Motor neuron (in vitro differentiated cells): ENCODE measurements at regions not wholly inside any gene's neighbourhood (a gene's known extent, or its start where the extent isn't known, plus 50 kb on each side); places are given as distances from the start of the nearest gene placed in this dataset.

ENCODE experiments used
- ATAC-seq, 8 experiments: fragments of 200-7000 bp; cut with Tn5 transposase; replicated peaks in 6 of 8; 2 replicates each; pipeline ENCODE4 v1.8.0; 2021; ENCODE audit warnings: mild to moderate bottlenecking in 8 of 8, moderate library complexity in 8 of 8
- H3K27ac ChIP-seq, 2 donors: fragments of 250-450 bp; sonication (Bioruptor Pico); 2 replicates each; pipeline ENCODE4 v1.9.0; 2021; ENCODE audit warnings: antibody characterized with exemption in 2 of 2, mild to moderate bottlenecking in 2 of 2, moderate library complexity in 1 of 2
- H3K4me1 ChIP-seq, 2 donors: fragments of 250-450 bp; sonication (Bioruptor Pico); replicated peaks in 1 of 2; 2 replicates each; pipeline ENCODE4 v1.6.1; 2021; ENCODE audit warnings: antibody characterized with exemption in 2 of 2, mild to moderate bottlenecking in 2 of 2, moderate library complexity in 1 of 2
- H3K4me3 ChIP-seq, 5 donors: fragments of 250-450 bp; sonication (Bioruptor Pico); 2 replicates each; pipeline ENCODE4 v1.9.0; 2021; ENCODE audit warnings: antibody characterized with exemption in 5 of 5, mild to moderate bottlenecking in 5 of 5, moderate library complexity in 4 of 5
- WGBS, 10 experiments: fragments of 450-650 bp; shearing (Covaris generic); methylation state at CpG; one replicate each; pipeline ENCODE4 v1.0.0; 2022; 5-methylcytosine and 5-hydroxymethylcytosine counted together
- in situ Hi-C, 9 experiments: fragments of 400-800 bp; cut with MboI; loops; one replicate each; pipeline ENCODE4 v1.15.0; 2021; ENCODE audit warnings: low sequenced_read_pairs in 9 of 9, low pct_unique_long_range_greater_than_20kb in 2 of 9; ENCODE audit not compliant: unreplicated experiment in 9 of 9

- 83 to 100% (median 87%) methylated on average over 1 to 4 of the region's 4 CpGs; no CpG with 5 or more reads in 4 of the 10 experiments for WGBS, 10 experiments
- no peak overlapping the region for H3K4me3 ChIP-seq
- in situ Hi-C loops, result no loop called here
- H3K27ac ChIP-seq, result no peak overlapping the region
- no peak for ATAC-seq
- no peaks in the 10 kb centered on the region for H3K4me1 ChIP-seq
Observed at GRCh38 chr1:229184066-229184465, 86.8 kb upstream of the RAB4A start.

- ATAC-seq, result peak in 3 of 8 experiments; percentile 65 to 92 (median 84)
- H3K4me3 ChIP-seq, result no peak overlapping the region
- H3K4me1 ChIP-seq, result no peaks in the 10 kb centered on the region
- no peak overlapping the region for H3K27ac ChIP-seq
- WGBS, 10 experiments, result 0 to 100% (median 96%) methylated on average over 1 to 4 of the region's 4 CpGs; no CpG with 5 or more reads in 3 of the 10 experiments
- in situ Hi-C loops, result no loop called here
Observed at GRCh38 chr1:229185963-229186362, 84.9 kb upstream of the RAB4A start.

- Histone ChIP-seq H3K27ac (no peak overlapping the region), H3K4me1 (no peaks in the 10 kb centered on the region), H3K4me3 (no peak overlapping the region)
- WGBS, 10 experiments, result 50 to 100% (median 89%) methylated on average over 1 to 9 of the region's 9 CpGs; no CpG with 5 or more reads in 1 of the 10 experiments
- ATAC-seq, result peak in 1 of 8 experiments; percentile 26
- in situ Hi-C loops, result no loop called here
Observed at GRCh38 chr1:229186373-229187056, 84.4 kb upstream of the RAB4A start.

DNA sequence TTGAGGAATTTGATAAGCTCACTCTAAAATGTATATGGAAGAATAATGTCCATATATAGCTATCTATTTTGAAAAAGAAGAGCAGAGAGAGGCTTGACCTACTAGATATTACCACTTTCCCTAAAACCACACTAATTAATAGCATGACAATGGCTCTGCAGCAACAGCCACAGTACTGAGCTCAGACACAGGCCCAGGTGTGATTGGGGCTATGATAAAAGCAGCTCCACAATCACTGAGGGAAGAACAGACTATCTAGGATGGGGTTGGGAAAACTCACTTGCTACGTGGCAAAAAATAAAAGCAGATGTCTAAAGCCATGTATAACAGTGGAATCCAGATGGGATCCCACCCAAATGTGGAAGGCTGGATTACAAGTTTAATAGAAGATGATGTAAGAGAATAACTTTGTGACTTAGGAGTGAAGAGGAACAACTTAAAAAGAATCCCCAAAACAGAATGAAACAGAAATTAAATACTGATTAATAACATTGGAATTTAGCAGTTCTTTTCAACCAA, 80.8 kb upstream of the RAB4A start:
- Histone ChIP-seq H3K27ac (no peak overlapping the region), H3K4me3 (no peak overlapping the region), H3K4me1 (peaks cover 6 to 19% of the 10 kb centered on the region in 2 donors)
- WGBS, 10 experiments, result 33 to 100% (median 87%) methylated on average over 1 of the region's 1 CpG; no CpG with 5 or more reads in 2 of the 10 experiments
- in situ Hi-C loops, result no loop called here
- no peak for ATAC-seq

- H3K27ac ChIP-seq, result no peak overlapping the region
- WGBS, 10 experiments, result 0 to 100% (median 54%) methylated on average over 1 to 3 of the region's 3 CpGs; no CpG with 5 or more reads in 1 of the 10 experiments
- in situ Hi-C loops, result no loop called here
Observed at GRCh38 chr1:229191066-229191674, 79.7 kb upstream of the RAB4A start.

DNA sequence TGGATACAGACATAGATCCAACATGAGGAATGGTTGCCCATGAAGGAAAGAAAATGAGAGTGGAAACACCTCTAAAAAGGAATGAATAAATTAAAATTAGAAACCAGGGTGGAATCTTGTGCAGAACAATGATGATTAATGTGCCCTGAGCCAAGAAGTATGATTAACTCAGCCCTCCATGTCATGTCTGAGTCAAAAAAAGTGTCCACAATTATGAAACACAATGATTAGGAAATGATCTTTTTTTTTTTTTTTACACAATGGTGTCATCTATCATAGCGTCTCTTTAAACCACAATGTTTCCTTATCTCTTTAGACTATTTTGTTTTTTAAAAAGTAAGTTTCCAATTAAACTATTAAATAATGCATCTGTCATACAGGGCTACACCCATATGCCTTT, 78.9 kb upstream of the RAB4A start:
- 0 to 100% (median 91%) methylated on average over 1 of the region's 1 CpG; no CpG with 5 or more reads in 1 of the 10 experiments for WGBS, 10 experiments
- no peak overlapping the region for H3K27ac ChIP-seq
- peak in 2 of 8 experiments; percentile 20 to 35 for ATAC-seq
- peaks cover 6 to 19% of the 10 kb centered on the region in 2 donors for H3K4me1 ChIP-seq
- H3K4me3 ChIP-seq, result no peak overlapping the region
- in situ Hi-C loops, result no loop called here

More at GRCh38 chr1:229191066-229191674, 79.7 kb upstream of the RAB4A start:
- Histone ChIP-seq H3K4me3 (no peak overlapping the region), H3K4me1 (peaks cover 6 to 19% of the 10 kb centered on the region in 2 donors)
- ATAC-seq, result peak in 6 of 8 experiments; percentile 48 to 99 (median 82)

- 20 to 100% (median 41%) methylated on average over 1 to 4 of the region's 4 CpGs; no CpG with 5 or more reads in 1 of the 10 experiments for WGBS, 10 experiments
- in situ Hi-C loops, result no loop called here
- H3K27ac ChIP-seq, result peak overlapping the region in 1 of 2 donors; percentile 21
Observed at GRCh38 chr1:229192853-229193252, 78.1 kb upstream of the RAB4A start.

GRCh38 chr1:229194096-229194495, 76.8 kb upstream of the RAB4A start:
- Histone ChIP-seq H3K4me3 (no peak overlapping the region), H3K27ac (no peak overlapping the region), H3K4me1 (peaks cover 6 to 19% of the 10 kb centered on the region in 2 donors)
- WGBS, 10 experiments, result 78 to 100% (median 93%) methylated on average over 2 to 9 of the region's 9 CpGs
- ATAC-seq, result no peak
- in situ Hi-C loops, result no loop called here

More at GRCh38 chr1:229192853-229193252, 78.1 kb upstream of the RAB4A start:
- Histone ChIP-seq H3K4me3 (no peak overlapping the region), H3K4me1 (peaks cover 6 to 19% of the 10 kb centered on the region in 2 donors)
- ATAC-seq, result peak in 5 of 8 experiments; percentile 57 to 80 (median 75)

GRCh38 chr1:229195246-229195645, 75.7 kb upstream of the RAB4A start:
- WGBS, 10 experiments, result 0 to 93% (median 60%) methylated on average over 1 of the region's 1 CpG; no CpG with 5 or more reads in 1 of the 10 experiments
- no peak for ATAC-seq
- in situ Hi-C loops, result no loop called here
- no peak overlapping the region for H3K4me3 ChIP-seq
- H3K4me1 ChIP-seq, result peaks cover 6 to 19% of the 10 kb centered on the region in 2 donors
- H3K27ac ChIP-seq, result no peak overlapping the region

DNA sequence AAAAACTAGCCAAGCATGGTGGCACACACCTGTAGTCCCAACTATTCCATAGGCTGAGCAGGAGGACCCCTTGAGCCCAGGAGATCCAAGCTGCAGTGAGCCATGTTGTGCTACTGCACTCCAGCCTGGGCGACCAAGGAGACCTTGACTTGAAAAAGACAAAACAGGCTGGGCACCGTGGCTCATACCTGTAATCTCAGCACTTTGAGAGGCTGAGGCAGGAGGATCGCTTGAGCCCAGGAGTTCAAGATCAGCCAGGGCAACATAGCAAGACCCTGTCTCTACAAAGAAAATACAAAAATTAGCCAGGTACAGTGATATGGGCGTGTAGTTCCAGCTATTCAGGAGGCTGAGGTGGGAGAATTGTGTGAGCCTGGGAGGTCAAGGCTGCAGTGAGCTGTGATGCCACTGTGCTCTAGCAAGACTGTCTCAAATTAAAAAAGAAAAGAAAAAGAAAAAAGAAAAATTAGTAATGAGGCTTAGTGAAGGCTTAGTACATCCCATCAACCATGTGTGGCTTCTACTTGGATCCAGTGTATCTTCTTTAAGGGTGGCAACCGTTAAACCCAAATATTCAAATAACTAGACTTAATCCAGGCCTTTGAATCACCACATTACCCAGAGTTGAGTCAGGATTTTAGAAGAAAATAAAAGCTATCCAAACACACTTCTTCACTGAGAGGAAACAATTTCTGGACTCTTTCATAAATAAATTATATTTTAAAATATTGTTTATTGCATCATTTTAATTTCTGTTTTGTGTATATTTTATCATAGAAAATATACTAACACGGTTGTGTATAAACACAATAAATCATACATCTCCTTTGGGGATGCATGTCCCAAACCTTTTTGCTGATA, 74.3 kb upstream of the RAB4A start:
- peak in 2 of 8 experiments; percentile 82 to 83 for ATAC-seq
- WGBS, 10 experiments, result 45 to 100% (median 92%) methylated on average over 1 to 6 of the region's 6 CpGs
- Histone ChIP-seq H3K27ac (no peak overlapping the region), H3K4me1 (peaks cover 6 to 19% of the 10 kb centered on the region in 2 donors), H3K4me3 (no peak overlapping the region)
- in situ Hi-C loops, result no loop called here

GRCh38 chr1:229197265-229197585, 73.7 kb upstream of the RAB4A start:
- Histone ChIP-seq H3K27ac (no peak overlapping the region), H3K4me3 (no peak overlapping the region), H3K4me1 (peaks cover 6 to 13% of the 10 kb centered on the region in 2 donors)
- 42 to 100% (median 94%) methylated on average over 1 to 5 of the region's 5 CpGs; no CpG with 5 or more reads in 2 of the 10 experiments for WGBS, 10 experiments
- in situ Hi-C loops, result no loop called here
- ATAC-seq, result no peak

DNA sequence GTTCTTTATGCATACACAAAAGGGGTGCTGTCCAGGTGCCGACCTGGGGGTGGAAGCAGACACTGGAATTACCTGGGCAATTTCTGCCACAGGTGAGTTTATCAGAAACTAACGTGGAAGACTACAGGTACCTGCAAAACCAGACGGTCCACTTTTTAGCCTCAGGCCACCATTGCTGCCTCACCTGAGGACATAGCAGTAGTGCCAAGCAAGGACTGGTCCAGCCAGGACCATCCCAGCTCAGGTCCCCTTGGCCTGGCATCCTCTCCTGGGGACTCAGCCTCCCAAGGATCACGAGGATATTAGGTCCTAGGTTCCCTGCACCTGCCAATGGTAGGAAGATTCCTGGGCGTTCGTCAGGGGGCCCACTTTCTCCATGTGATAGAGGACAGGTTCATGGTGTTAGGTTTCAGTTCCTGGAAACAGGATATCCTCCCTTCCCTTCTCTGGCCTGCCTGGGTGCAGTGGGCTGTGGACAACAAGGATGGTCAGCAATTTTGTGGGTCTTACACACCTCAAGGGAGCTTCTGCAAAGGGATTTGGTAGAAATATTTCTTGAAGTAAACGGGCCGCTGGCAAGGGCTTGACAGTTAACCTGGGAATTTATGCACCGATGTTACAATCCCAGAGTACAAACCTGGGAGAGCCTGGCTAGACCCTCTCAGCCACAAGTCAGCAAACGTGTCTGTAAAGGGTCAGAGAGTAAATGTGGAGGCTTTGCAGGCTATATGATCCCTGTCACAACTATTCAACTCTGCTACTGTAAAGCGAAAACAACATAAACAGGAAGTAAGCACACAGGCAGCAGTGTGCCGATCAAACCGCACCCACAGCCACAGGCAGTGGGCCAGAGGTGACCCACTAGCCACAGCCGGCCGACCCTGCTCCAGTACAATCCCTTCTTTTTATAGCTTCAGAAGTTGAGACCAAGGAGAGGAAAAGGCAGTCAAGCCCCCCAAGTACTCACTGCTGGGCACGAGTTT, 71.4 kb upstream of the RAB4A start:
- no peak for ATAC-seq
- in situ Hi-C loops, result no loop called here
- 66 to 100% (median 80%) methylated on average over 1 to 13 of the region's 16 CpGs; no CpG with 5 or more reads in 1 of the 10 experiments for WGBS, 10 experiments

More for the DNA sequence above, 71.4 kb upstream of the RAB4A start:
- no peak overlapping the region for H3K4me3 ChIP-seq
- H3K27ac ChIP-seq, result no peak overlapping the region
- H3K4me1 ChIP-seq, result peaks cover 10 to 12% of the 10 kb centered on the region in 2 donors
